ENCODE measurements at regions not wholly inside any gene's neighbourhood (a gene's known extent, or its start where the extent isn't known, plus 50 kb on each side); places are given as distances from the start of the nearest gene placed in this dataset.

DNA sequence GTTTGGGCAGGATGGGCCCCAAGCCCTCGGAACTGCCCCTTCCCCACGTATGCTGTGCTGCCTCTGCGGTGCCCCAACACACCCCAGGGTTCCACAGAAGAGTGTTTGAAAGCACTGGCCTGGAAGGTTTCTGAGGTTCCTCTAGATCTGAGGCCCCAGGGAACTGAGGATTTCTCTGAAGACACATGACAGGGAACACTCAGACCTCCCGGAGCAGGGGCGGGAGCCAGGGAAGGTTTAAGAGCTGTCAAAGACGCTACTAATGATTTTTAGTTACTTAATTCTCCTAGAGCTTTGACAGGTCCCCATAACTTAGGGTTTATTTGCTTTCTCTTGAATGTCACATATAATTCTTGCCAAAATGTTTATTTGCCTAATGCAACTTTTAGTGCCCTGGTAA is 212.3 kb upstream of the GRIK3 start:
- H3K9me2 ChIP-seq (ENCODE audit: insufficient read depth): no peaks in the 10 kb centered on the region
- no peaks in the 10 kb centered on the region for H3K4me1 ChIP-seq (ENCODE audit: insufficient read depth)
- 12 to 20% methylated on average over 6 of the region's 6 CpGs for WGBS, 2 experiments (ENCODE audit: low coverage in 1 of 2, low lambda C conversion rate in 2 of 2, missing lambda C conversion rate in 2 of 2)
- TF ChIP-seq EZH2 (IDR thresholded peaks at IDR 0.05; ENCODE audit: insufficient read depth, poor library complexity, severe bottlenecking) (no peak), EZH2phosphoT487 (IDR thresholded peaks at IDR 0.05; ENCODE audit: insufficient read depth, low read depth) (no peak)
- no peaks in the 10 kb centered on the region for H3K9me3 ChIP-seq (ENCODE audit: low read depth)
- H3K4me3 ChIP-seq: no peak overlapping the region
- H3K4me2 ChIP-seq (ENCODE audit: unreplicated experiment): no peak overlapping the region
- H3K36me3 ChIP-seq (ENCODE audit: low read depth): no peaks in the 10 kb centered on the region
- no peaks in the 10 kb centered on the region for H3F3A ChIP-seq (ENCODE audit: insufficient read depth)
- H3K27me3 ChIP-seq (replicated peaks; ENCODE audit: insufficient read depth): no peaks in the 10 kb centered on the region
- no peak overlapping the region for H3K27ac ChIP-seq
- DNase-seq: no peak
- no peak overlapping the region for H3K9ac ChIP-seq
- in situ Hi-C loops (cut with MboI): no loop called here
- no peaks in the 10 kb centered on the region for H3K79me2 ChIP-seq (ENCODE audit: insufficient read depth)
- no peak overlapping the region for H2AFZ ChIP-seq
- no peaks in the 10 kb centered on the region for H4K20me1 ChIP-seq (ENCODE audit: insufficient read depth)

DNA sequence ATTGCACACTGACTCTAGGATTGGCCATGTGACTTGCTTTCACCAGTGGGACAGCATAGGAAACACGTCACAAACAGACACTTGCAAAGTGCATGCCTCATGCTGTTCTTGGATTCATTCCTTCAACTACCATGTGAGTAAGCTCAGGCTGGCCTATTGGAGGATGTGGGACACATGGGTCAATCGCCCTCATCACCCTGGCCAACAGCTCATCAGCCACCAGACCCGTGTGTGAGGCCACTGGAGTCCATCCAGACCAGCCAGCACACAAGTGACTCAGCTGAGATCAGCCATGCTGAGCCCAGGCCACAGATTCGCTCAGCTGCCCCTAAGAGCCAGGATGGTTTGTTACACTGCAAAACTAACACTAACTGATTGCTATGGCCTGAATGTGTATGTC is 216.1 kb upstream of the GRIK3 start:
- Histone ChIP-seq H3K4me2 (ENCODE audit: unreplicated experiment) (no peak overlapping the region), H3K27ac (no peak overlapping the region), H3K4me3 (no peak overlapping the region), H3K9ac (no peak overlapping the region), H3K27me3 (replicated peaks; ENCODE audit: insufficient read depth) (no peaks in the 10 kb centered on the region), H3K9me2 (ENCODE audit: insufficient read depth) (no peaks in the 10 kb centered on the region), H3K36me3 (ENCODE audit: low read depth) (no peaks in the 10 kb centered on the region), H3K79me2 (ENCODE audit: insufficient read depth) (no peaks in the 10 kb centered on the region), H4K20me1 (ENCODE audit: insufficient read depth) (no peaks in the 10 kb centered on the region), H3K9me3 (ENCODE audit: low read depth) (no peaks in the 10 kb centered on the region), H3K4me1 (ENCODE audit: insufficient read depth) (no peaks in the 10 kb centered on the region), H2AFZ (no peak overlapping the region), H3F3A (ENCODE audit: insufficient read depth) (no peaks in the 10 kb centered on the region)
- WGBS, 2 experiments (ENCODE audit: low coverage in 1 of 2, low lambda C conversion rate in 2 of 2, missing lambda C conversion rate in 2 of 2): 12 to 13% methylated on average over 4 of the region's 4 CpGs
- DNase-seq: peak; percentile 22
- in situ Hi-C loops (cut with MboI): no loop called here
- no peak for TF ChIP-seq EZH2 (IDR thresholded peaks at IDR 0.05; ENCODE audit: insufficient read depth, poor library complexity, severe bottlenecking)
- TF ChIP-seq EZH2phosphoT487 (IDR thresholded peaks at IDR 0.05; ENCODE audit: insufficient read depth, low read depth): no peak

DNA sequence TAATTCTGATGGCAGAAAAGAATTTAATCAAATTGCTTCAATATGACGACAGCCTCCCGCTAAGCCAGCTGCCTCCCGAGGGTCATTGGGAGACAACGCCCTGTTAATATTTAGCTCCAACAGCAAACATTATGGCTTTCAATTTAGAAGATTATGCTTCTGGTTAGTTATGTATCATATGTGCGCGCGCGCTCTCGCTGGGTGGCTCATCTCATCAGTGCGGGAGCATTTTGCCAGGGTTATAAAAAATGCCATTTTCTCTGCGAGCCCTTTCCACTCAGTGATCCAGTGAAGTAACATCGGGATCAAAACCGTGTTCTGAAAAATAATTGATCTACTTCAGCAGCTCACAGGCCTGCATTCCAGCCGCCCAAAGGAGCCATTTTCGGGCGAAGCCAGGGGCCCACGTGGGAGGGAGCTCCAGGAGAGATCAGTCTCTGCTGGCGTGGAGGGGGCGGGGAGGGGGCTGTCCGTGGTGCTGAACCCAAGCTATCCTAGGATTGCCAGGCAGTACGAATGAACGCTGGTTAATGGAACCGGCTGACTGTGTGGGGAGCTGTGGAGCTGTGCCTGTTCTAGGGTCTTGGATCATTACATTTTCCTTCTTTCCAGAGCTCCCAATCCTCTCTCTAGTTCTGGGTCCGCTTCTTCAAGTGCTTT is 219.1 kb upstream of the ZC3H12A start:
- in situ Hi-C loops (cut with MboI): no loop called here
- WGBS, 2 experiments (ENCODE audit: low coverage in 1 of 2, low lambda C conversion rate in 2 of 2, missing lambda C conversion rate in 2 of 2): 3 to 5% methylated on average over 23 to 24 of the region's 24 CpGs

DNA sequence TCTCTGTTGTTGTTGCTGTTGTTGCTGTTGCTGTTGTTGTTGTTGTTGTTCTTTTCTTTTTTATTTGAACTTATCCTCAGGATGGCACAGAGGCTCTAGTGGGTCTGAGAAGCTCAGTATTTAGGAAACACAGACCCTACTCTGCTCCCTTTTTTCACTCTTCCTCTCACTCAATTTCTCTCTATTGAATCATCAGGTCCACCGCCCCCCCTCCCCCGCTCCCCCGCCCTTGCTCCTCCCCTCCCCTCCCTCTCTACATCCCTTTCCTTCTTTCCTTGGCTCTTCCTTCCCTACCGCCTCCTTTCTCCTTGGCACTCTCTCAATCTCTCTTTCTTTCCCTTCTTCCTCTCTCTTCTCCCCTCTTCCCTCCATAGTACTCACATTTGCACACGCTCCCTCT is 218.5 kb upstream of the ZC3H12A start:
- Histone ChIP-seq H2AFZ (no peak overlapping the region), H3K27me3 (replicated peaks; ENCODE audit: insufficient read depth) (no peaks in the 10 kb centered on the region), H3K9me3 (ENCODE audit: low read depth) (no peaks in the 10 kb centered on the region), H4K20me1 (ENCODE audit: insufficient read depth) (no peaks in the 10 kb centered on the region), H3K79me2 (ENCODE audit: insufficient read depth) (no peaks in the 10 kb centered on the region), H3K4me3 (no peak overlapping the region), H3K4me2 (ENCODE audit: unreplicated experiment) (no peak overlapping the region), H3K9me2 (ENCODE audit: insufficient read depth) (no peaks in the 10 kb centered on the region), H3K27ac (no peak overlapping the region), H3F3A (ENCODE audit: insufficient read depth) (no peaks in the 10 kb centered on the region), H3K4me1 (ENCODE audit: insufficient read depth) (no peaks in the 10 kb centered on the region), H3K9ac (no peak overlapping the region), H3K36me3 (ENCODE audit: low read depth) (no peaks in the 10 kb centered on the region)
- in situ Hi-C loops (cut with MboI): no loop called here
- no peak for DNase-seq
- no peak for TF ChIP-seq EZH2 (IDR thresholded peaks at IDR 0.05; ENCODE audit: insufficient read depth, poor library complexity, severe bottlenecking)
- TF ChIP-seq EZH2phosphoT487 (IDR thresholded peaks at IDR 0.05; ENCODE audit: insufficient read depth, low read depth): no peak
- 1% methylated on average over 5 of the region's 5 CpGs; no CpG with 5 or more reads in 1 of the 2 experiments for WGBS, 2 experiments (ENCODE audit: low coverage in 1 of 2, low lambda C conversion rate in 2 of 2, missing lambda C conversion rate in 2 of 2)

More for the DNA sequence above, 219.1 kb upstream of the ZC3H12A start:
- no peak for TF ChIP-seq EZH2phosphoT487 (IDR thresholded peaks at IDR 0.05; ENCODE audit: insufficient read depth, low read depth)
- no peak for TF ChIP-seq EZH2 (IDR thresholded peaks at IDR 0.05; ENCODE audit: insufficient read depth, poor library complexity, severe bottlenecking)
- H3K9me3 ChIP-seq (ENCODE audit: low read depth): no peaks in the 10 kb centered on the region
- H3K4me1 ChIP-seq (ENCODE audit: insufficient read depth): no peaks in the 10 kb centered on the region
- no peaks in the 10 kb centered on the region for H3K9me2 ChIP-seq (ENCODE audit: insufficient read depth)
- no peaks in the 10 kb centered on the region for H3K79me2 ChIP-seq (ENCODE audit: insufficient read depth)
- H3K36me3 ChIP-seq (ENCODE audit: low read depth): no peaks in the 10 kb centered on the region
- H2AFZ ChIP-seq: no peak overlapping the region
- peak; percentile 28 for DNase-seq
- no peak overlapping the region for H3K27ac ChIP-seq
- no peak overlapping the region for H3K9ac ChIP-seq
- no peaks in the 10 kb centered on the region for H3K27me3 ChIP-seq (replicated peaks; ENCODE audit: insufficient read depth)
- H3K4me2 ChIP-seq (ENCODE audit: unreplicated experiment): no peak overlapping the region
- no peaks in the 10 kb centered on the region for H3F3A ChIP-seq (ENCODE audit: insufficient read depth)
- H3K4me3 ChIP-seq: no peak overlapping the region
- no peaks in the 10 kb centered on the region for H4K20me1 ChIP-seq (ENCODE audit: insufficient read depth)

DNA sequence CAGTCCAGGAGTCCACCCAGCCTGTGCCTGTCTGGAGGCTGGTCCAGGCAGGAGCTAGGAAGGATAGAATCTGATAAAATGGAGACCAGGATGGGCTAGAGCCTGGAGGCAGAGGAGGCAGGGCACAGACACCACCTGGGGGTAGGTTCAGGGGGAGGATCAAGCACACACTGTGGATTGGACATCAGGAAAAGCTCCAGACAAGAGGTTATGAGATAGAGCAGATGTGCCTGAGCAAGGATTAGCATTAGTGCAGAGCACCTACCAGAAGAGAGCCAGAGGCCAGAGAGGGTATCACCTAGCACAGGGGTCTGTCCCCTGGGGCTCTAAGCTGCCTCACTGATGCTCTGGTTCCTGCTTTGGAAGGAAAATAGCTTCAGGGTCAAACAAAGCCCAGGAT is 216.7 kb upstream of the ZC3H12A start:
- in situ Hi-C loops (cut with MboI): no loop called here
- no peaks in the 10 kb centered on the region for H4K20me1 ChIP-seq (ENCODE audit: insufficient read depth)
- TF ChIP-seq EZH2phosphoT487 (IDR thresholded peaks at IDR 0.05; ENCODE audit: insufficient read depth, low read depth) (no peak), EZH2 (IDR thresholded peaks at IDR 0.05; ENCODE audit: insufficient read depth, poor library complexity, severe bottlenecking) (no peak)
- H3K9ac ChIP-seq: no peak overlapping the region
- no peaks in the 10 kb centered on the region for H3F3A ChIP-seq (ENCODE audit: insufficient read depth)
- no peaks in the 10 kb centered on the region for H3K9me3 ChIP-seq (ENCODE audit: low read depth)
- no peak overlapping the region for H3K27ac ChIP-seq
- H3K27me3 ChIP-seq (replicated peaks; ENCODE audit: insufficient read depth): no peaks in the 10 kb centered on the region
- H3K36me3 ChIP-seq (ENCODE audit: low read depth): no peaks in the 10 kb centered on the region
- no peaks in the 10 kb centered on the region for H3K79me2 ChIP-seq (ENCODE audit: insufficient read depth)
- H3K9me2 ChIP-seq (ENCODE audit: insufficient read depth): no peaks in the 10 kb centered on the region
- no peak for DNase-seq
- H3K4me2 ChIP-seq (ENCODE audit: unreplicated experiment): no peak overlapping the region
- H3K4me3 ChIP-seq: no peak overlapping the region
- H2AFZ ChIP-seq: no peak overlapping the region
- no peaks in the 10 kb centered on the region for H3K4me1 ChIP-seq (ENCODE audit: insufficient read depth)
